ENCODE measurements at regions not wholly inside any gene's neighbourhood (a gene's known extent, or its start where the extent isn't known, plus 50 kb on each side); places are given as distances from the start of the nearest gene placed in this dataset.

GRCh38 chr11:26093206-26093605, 238.7 kb upstream of the ANO3 start:
- no peak for TF ChIP-seq CTCF (IDR thresholded peaks at IDR 0.05)

- no peak for TF ChIP-seq CTCF (IDR thresholded peaks at IDR 0.05)
Measured at GRCh38 chr11:26095340-26095739, 236.6 kb upstream of the ANO3 start.

- TF ChIP-seq CTCF (IDR thresholded peaks at IDR 0.05), result no peak
Measured at GRCh38 chr11:26096451-26096850, 235.5 kb upstream of the ANO3 start.

- no peak for TF ChIP-seq CTCF (IDR thresholded peaks at IDR 0.05)
Measured at GRCh38 chr11:26102325-26102724, 229.6 kb upstream of the ANO3 start.

- no peak for TF ChIP-seq CTCF (IDR thresholded peaks at IDR 0.05)
Measured at GRCh38 chr11:26105762-26106423, 226.0 kb upstream of the ANO3 start.

- no peak for TF ChIP-seq CTCF (IDR thresholded peaks at IDR 0.05)
Measured at GRCh38 chr11:26106726-26107125, 225.2 kb upstream of the ANO3 start.

GRCh38 chr11:26109658-26110368, 222.1 kb upstream of the ANO3 start:
- no peak for TF ChIP-seq CTCF (IDR thresholded peaks at IDR 0.05)
